Parathyroid adenoma (tissue), 2 donors: ENCODE measurements at regions not wholly inside any gene's neighbourhood (a gene's known extent, or its start where the extent isn't known, plus 50 kb on each side); places are given as distances from the start of the nearest gene placed in this dataset.
"Not testable (repeated sequence)": the region's sequence is repeated elsewhere in the genome, so short reads cannot be mapped to it uniquely, and the experiment has no call there.

Experiments used
- H2AFZ ChIP-seq: fragments of 300-600 bp; sonication (generic); one replicate; pipeline ENCODE4 v1.7.0; 2017; ENCODE audit warnings: antibody characterized with exemption, mild to moderate bottlenecking
- H3K27ac ChIP-seq: fragments of 300-600 bp; sonication (generic); one replicate; pipeline ENCODE4 v1.7.0; 2017
- H3K27me3 ChIP-seq: fragments of 300-600 bp; sonication (generic); one replicate; pipeline ENCODE4 v1.7.0; 2017; ENCODE audit warnings: low read length; ENCODE audit not compliant: control insufficient read depth, insufficient read depth
- H3K36me3 ChIP-seq: fragments of 300-600 bp; sonication (generic); one replicate; pipeline ENCODE4 v1.7.0; 2017; ENCODE audit warnings: low read length; ENCODE audit not compliant: control insufficient read depth, insufficient read depth
- H3K4me1 ChIP-seq: fragments of 300-600 bp; sonication (generic); one replicate; pipeline ENCODE4 v1.7.0; 2017; ENCODE audit warnings: control low read depth
- H3K4me2 ChIP-seq: fragments of 300-600 bp; sonication (generic); one replicate; pipeline ENCODE4 v1.7.0; 2017; ENCODE audit warnings: low read length
- H3K4me3 ChIP-seq: fragments of 300-600 bp; sonication (generic); one replicate; pipeline ENCODE4 v1.7.0; 2017; ENCODE audit warnings: low read depth, low read length
- H3K79me2 ChIP-seq: fragments of 300-600 bp; sonication (generic); one replicate; pipeline ENCODE4 v1.7.0; 2017; ENCODE audit warnings: control low read depth
- H3K9ac ChIP-seq: fragments of 300-600 bp; sonication (generic); one replicate; pipeline ENCODE4 v1.7.0; 2017; ENCODE audit warnings: mild to moderate bottlenecking
- H3K9me3 ChIP-seq: fragments of 300-600 bp; sonication (generic); one replicate; pipeline ENCODE4 v1.7.0; 2017; ENCODE audit warnings: low read length; ENCODE audit not compliant: control insufficient read depth
- CTCF ChIP-seq: fragments of 300-600 bp; sonication (generic); IDR thresholded peaks from one replicate; pipeline ENCODE4 v1.7.0; 2017; ENCODE audit warnings: antibody characterized with exemption, mild to moderate bottlenecking
- donor health status: primary hyperparathyroidism.

- no peak overlapping the region for H2AFZ ChIP-seq
Measured at GRCh38 chr6:92399911-92400310, 1019.4 kb downstream of the EPHA7 start.

GRCh38 chr6:92388706-92389105 is 1030.7 kb downstream of the EPHA7 start:
- not testable (repeated sequence) for H3K9ac ChIP-seq, H2AFZ ChIP-seq, H3K27me3 ChIP-seq, H3K36me3 ChIP-seq, H3K4me2 ChIP-seq, H3K27ac ChIP-seq, H3K4me1 ChIP-seq, H3K79me2 ChIP-seq, H3K9me3 ChIP-seq, H3K4me3 ChIP-seq

More at GRCh38 chr6:92399911-92400310, 1019.4 kb downstream of the EPHA7 start:
- Histone ChIP-seq H3K36me3 (no peaks in the 10 kb centered on the region), H3K4me3 (no peak overlapping the region), H3K79me2 (no peaks in the 10 kb centered on the region), H3K9me3 (no peaks in the 10 kb centered on the region), H3K4me1 (no peaks in the 10 kb centered on the region), H3K27ac (no peak overlapping the region), H3K4me2 (no peak overlapping the region), H3K9ac (no peak overlapping the region), H3K27me3 (no peaks in the 10 kb centered on the region)
- TF ChIP-seq CTCF = no peak

GRCh38 chr6:92380803-92381601 is 1038.4 kb downstream of the EPHA7 start:
- Histone ChIP-seq H3K4me3 (no peak overlapping the region), H3K27me3 (no peaks in the 10 kb centered on the region), H3K27ac (no peak overlapping the region), H2AFZ (no peak overlapping the region), H3K36me3 (no peaks in the 10 kb centered on the region), H3K4me1 (no peaks in the 10 kb centered on the region), H3K79me2 (no peaks in the 10 kb centered on the region), H3K9me3 (no peaks in the 10 kb centered on the region), H3K4me2 (no peak overlapping the region), H3K9ac (no peak overlapping the region)
- no peak for TF ChIP-seq CTCF

GRCh38 chr6:92377137-92377536 is 1042.2 kb downstream of the EPHA7 start:
- TF ChIP-seq CTCF = no peak
- Histone ChIP-seq H3K4me2 (no peak overlapping the region), H3K9ac (no peak overlapping the region), H3K4me3 (no peak overlapping the region), H3K27ac (no peak overlapping the region), H3K4me1 (no peaks in the 10 kb centered on the region), H3K36me3 (no peaks in the 10 kb centered on the region), H3K9me3 (no peaks in the 10 kb centered on the region), H3K79me2 (no peaks in the 10 kb centered on the region), H2AFZ (no peak overlapping the region), H3K27me3 (no peaks in the 10 kb centered on the region)

- no peak overlapping the region for H3K4me2 ChIP-seq
- TF ChIP-seq CTCF = no peak
- no peak overlapping the region for H3K9ac ChIP-seq
- no peaks in the 10 kb centered on the region for H3K9me3 ChIP-seq
- no peaks in the 10 kb centered on the region for H3K36me3 ChIP-seq
- no peak overlapping the region for H3K27ac ChIP-seq
- H3K4me3 ChIP-seq = no peak overlapping the region
- no peaks in the 10 kb centered on the region for H3K27me3 ChIP-seq
- H3K4me1 ChIP-seq = no peaks in the 10 kb centered on the region
- H3K79me2 ChIP-seq = no peaks in the 10 kb centered on the region
- H2AFZ ChIP-seq = no peak overlapping the region
Measured at GRCh38 chr6:92376691-92377090, 1042.7 kb downstream of the EPHA7 start.
